ENCODE measurements at regions not wholly inside any gene's neighbourhood (a gene's known extent, or its start where the extent isn't known, plus 50 kb on each side); places are given as distances from the start of the nearest gene placed in this dataset.
A peak's percentile ranks its signal among the peaks of the same experiment; 100 is the strongest.

DNA sequence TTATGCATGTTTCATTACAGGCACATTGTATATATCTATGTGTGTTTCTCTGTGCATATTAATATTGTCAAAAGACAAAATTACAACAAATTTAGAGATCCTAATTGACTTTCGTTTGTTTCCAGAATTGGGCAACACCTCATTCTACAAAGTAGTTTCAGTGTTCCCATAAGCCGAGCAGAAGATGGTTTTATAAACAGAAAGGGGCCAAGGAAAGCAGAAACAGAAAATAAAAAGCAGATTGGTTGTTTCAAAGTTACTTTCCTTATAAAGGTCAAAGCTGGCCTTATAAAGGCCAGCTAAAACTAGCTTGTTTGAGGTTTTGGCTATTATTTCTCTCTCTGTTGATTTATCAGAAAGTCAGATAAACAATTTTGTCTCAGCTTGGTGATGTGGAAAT, 116.2 kb upstream of the FGGY start:
- H3K27me3 ChIP-seq, result no peaks in the 10 kb centered on the region
- intact Hi-C loops (cut with DNase I), result no loop called here
- peak overlapping the region in 1 of 2 donors; percentile 13 for H3K27ac ChIP-seq
- 7 to 14% (median 10%) methylated on average over 2 of the region's 2 CpGs for WGBS, 3 donors
- no peak overlapping the region for H3K4me3 ChIP-seq
- no peak for DNase-seq
- H3K4me1 ChIP-seq (ENCODE audit: insufficient read depth), result peaks cover 9% of the 10 kb centered on the region
- no peaks in the 10 kb centered on the region for H3K36me3 ChIP-seq
- H3K9me3 ChIP-seq, result no peaks in the 10 kb centered on the region
- TF ChIP-seq, protein P1, sequence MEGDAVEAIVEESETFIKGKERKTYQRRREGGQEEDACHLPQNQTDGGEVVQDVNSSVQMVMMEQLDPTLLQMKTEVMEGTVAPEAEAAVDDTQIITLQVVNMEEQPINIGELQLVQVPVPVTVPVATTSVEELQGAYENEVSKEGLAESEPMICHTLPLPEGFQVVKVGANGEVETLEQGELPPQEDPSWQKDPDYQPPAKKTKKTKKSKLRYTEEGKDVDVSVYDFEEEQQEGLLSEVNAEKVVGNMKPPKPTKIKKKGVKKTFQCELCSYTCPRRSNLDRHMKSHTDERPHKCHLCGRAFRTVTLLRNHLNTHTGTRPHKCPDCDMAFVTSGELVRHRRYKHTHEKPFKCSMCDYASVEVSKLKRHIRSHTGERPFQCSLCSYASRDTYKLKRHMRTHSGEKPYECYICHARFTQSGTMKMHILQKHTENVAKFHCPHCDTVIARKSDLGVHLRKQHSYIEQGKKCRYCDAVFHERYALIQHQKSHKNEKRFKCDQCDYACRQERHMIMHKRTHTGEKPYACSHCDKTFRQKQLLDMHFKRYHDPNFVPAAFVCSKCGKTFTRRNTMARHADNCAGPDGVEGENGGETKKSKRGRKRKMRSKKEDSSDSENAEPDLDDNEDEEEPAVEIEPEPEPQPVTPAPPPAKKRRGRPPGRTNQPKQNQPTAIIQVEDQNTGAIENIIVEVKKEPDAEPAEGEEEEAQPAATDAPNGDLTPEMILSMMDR (IDR thresholded peaks at IDR 0.05), result no peak
- TF ChIP-seq EP300 (IDR thresholded peaks at IDR 0.05), result no peak
- TF ChIP-seq POLR2A (IDR thresholded peaks at IDR 0.05), result no peak

DNA sequence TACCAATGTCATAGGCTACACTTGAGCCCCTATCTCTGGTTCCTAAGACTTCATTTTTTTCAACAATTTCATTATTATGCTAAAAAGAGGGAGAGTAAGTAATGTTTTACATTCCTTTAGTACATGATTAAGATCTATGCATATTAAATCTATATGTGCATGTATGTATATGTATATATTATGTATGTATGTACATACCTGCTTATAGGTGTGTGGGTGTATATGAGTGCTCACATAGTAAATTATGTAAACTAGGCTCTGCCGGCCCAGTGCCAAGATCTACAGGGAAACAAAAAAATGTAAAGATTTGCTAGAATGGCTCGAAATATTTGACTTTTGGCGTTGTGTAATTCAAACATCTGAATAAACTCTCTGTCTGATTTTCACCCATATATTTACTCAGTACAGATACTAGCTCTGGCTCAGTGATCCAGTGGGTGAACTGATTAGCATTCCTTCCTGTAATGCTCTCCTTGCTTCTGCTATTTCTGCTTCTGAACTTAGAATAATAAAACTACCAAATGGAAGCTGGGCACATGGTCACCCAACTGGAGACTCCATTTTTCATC, 113.1 kb upstream of the FGGY start:
- 78 to 84% (median 79%) methylated on average over 3 of the region's 3 CpGs for WGBS, 3 donors
- intact Hi-C loops (cut with DNase I), result no loop called here
- H3K9me3 ChIP-seq, result no peaks in the 10 kb centered on the region
- TF ChIP-seq POLR2A (IDR thresholded peaks at IDR 0.05) (no peak), EP300 (IDR thresholded peaks at IDR 0.05) (no peak)
- TF ChIP-seq, protein P1 (IDR thresholded peaks at IDR 0.05), result no peak
- peaks cover 13% of the 10 kb centered on the region for H3K4me1 ChIP-seq (ENCODE audit: insufficient read depth)
- no peaks in the 10 kb centered on the region for H3K36me3 ChIP-seq
- H3K27ac ChIP-seq, result no peak overlapping the region
- DNase-seq, result no peak
- no peak overlapping the region for H3K4me3 ChIP-seq
- H3K27me3 ChIP-seq, result no peaks in the 10 kb centered on the region

DNA sequence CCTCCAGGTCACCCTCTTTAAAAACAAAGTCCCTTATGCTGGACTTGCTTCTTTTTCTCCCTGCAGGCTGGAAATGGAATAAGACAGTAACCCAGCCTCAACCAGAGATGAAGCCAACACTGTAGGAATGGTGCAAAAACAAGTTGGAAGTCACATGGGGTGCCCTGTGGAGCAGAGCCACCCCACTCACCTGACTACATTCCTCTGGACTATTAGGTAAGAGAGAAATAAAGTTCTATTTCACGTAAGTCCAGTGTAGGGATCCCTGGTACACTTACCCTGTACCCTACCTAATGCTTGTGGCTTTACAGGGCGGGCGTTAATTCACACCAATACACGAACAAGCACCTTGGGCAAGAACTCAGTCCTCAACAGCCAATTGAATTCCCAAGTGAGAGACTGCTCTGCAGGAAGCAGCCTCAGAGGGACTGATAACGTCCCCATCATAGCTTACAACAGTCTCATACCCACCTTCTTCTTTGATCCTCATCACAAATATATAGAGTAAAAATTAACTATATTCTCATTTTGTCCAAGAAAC, 112.5 kb upstream of the FGGY start:
- Histone ChIP-seq H3K27ac (no peak overlapping the region), H3K4me3 (no peak overlapping the region), H3K27me3 (no peaks in the 10 kb centered on the region), H3K9me3 (no peaks in the 10 kb centered on the region), H3K36me3 (no peaks in the 10 kb centered on the region), H3K4me1 (ENCODE audit: insufficient read depth) (peaks cover 13% of the 10 kb centered on the region)
- intact Hi-C loops (cut with DNase I), result no loop called here
- no peak for DNase-seq
- WGBS, 3 donors, result 93 to 95% (median 95%) methylated on average over 5 of the region's 5 CpGs
- TF ChIP-seq POLR2A (IDR thresholded peaks at IDR 0.05) (no peak), EP300 (IDR thresholded peaks at IDR 0.05) (no peak)
- TF ChIP-seq, protein P1 (IDR thresholded peaks at IDR 0.05), result no peak

DNA sequence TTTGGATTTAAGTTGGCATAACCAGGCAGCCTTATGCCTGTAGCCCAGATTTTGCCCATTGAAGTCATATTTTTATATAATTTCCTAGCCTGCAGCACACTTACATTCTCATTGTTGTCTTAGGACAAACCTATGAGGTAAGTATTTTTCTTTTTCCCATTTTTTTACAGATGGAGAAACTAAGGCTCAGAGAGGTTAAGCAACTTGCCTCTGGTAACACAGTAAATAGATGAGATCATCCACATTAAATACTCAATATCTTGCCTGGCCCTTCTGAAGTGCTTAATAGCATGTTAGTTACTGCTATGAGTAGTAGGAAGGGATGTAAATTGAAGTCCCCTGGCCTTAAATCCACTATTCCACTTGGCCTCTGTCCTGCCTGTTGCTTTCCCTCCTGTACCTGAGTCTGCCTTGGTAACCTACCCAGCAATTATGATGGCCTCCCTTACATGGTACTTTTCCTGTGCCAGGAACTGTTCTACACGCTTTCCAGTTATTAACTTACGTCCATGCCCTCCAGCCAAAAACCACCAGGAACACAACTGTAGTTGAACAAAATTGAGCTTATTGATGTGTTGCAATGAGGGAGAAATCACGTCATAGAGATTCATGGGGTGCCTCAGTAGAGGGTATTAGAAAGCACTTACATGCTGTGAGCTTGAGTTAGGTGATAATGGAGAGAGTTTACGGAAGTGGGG, 111.6 kb upstream of the FGGY start:
- no peaks in the 10 kb centered on the region for H3K36me3 ChIP-seq
- no peaks in the 10 kb centered on the region for H3K27me3 ChIP-seq
- WGBS, 3 donors, result 95 to 97% (median 95%) methylated on average over 4 of the region's 4 CpGs
- no peak overlapping the region for H3K4me3 ChIP-seq
- DNase-seq, result no peak
- H3K4me1 ChIP-seq (ENCODE audit: insufficient read depth), result peaks cover 11% of the 10 kb centered on the region
- TF ChIP-seq EP300 (IDR thresholded peaks at IDR 0.05) (no peak), POLR2A (IDR thresholded peaks at IDR 0.05) (no peak)
- TF ChIP-seq, protein P1 (IDR thresholded peaks at IDR 0.05), result no peak
- H3K9me3 ChIP-seq, result no peaks in the 10 kb centered on the region
- no peak overlapping the region for H3K27ac ChIP-seq
- intact Hi-C loops (cut with DNase I), result no loop called here

Measured in ovary (tissue), 7 donors.